ENCODE measurements at regions not wholly inside any gene's neighbourhood (a gene's known extent, or its start where the extent isn't known, plus 50 kb on each side); places are given as distances from the start of the nearest gene placed in this dataset.
"Not testable (repeated sequence)": the region's sequence is repeated elsewhere in the genome, so short reads cannot be mapped to it uniquely, and the experiment has no call there.

DNA sequence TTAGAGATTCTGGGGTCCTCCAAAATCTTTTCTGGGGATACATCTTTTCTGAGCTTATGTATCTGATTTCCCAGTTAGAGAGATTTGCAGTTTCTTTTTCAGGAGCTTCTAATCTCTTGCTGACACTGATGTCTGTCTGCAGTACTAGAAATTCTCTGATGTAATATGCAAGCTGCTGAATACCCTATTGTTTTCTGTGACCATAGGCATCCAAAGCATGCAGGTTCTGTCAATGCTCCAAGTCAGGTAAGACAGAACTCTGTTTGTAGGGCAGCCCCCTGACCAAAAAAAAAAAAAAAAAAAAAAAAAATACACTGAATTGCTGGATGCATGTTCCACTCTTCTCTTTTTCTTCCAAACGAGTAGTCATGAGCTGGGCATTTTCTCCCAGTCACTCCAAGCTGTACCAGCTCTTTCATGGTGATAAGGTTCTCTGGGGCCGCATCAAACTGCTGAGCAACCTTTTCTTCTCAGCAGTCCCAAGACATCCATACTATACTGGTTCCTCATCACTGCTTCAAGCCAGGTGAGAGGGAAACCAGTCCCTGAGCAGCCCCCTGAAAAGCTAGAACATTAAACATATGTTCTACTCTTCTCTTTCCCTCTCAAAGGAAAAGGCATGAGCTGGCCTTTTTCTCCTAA is 354.9 kb upstream of the ANKRD20A1 start:
- ATAC-seq; H3K9me3 ChIP-seq; H3K4me1 ChIP-seq; DNase-seq; H3K4me3 ChIP-seq; H3K27me3 ChIP-seq (ENCODE audit: insufficient read depth in 3 of 3, low read length in 2 of 3); H3K36me3 ChIP-seq (ENCODE audit: insufficient read depth in 1 of 2, low read depth in 1 of 2); H3K27ac ChIP-seq; intact Hi-C loops (cut with DNase I): not testable (repeated sequence)
- WGBS, 3 donors = no CpG with 5 or more reads among the region's 2 CpGs

DNA sequence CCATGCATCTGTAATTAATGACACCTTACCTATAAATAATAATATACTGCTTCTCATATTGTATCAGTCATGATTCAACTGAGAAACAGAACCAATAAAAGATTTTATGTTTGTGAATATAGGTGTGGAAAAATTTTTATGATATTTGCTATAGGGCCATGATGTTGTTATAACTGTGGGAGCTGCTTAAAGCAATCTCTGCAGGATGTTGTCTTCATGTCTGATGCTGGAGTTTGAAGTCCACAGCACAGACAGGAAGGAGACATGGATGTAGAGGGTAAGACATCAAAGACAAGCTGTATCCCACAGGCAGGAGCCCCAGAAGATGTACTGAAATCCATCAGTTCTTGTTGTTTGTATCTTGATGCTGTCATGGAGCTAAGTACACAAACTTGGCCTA is 366.7 kb upstream of the ANKRD20A1 start:
- H3K4me1 ChIP-seq; intact Hi-C loops (cut with DNase I); H3K4me3 ChIP-seq; H3K9me3 ChIP-seq; H3K27ac ChIP-seq; H3K36me3 ChIP-seq (ENCODE audit: insufficient read depth in 1 of 2, low read depth in 1 of 2); DNase-seq; ATAC-seq; H3K27me3 ChIP-seq (ENCODE audit: insufficient read depth in 3 of 3, low read length in 2 of 3): not testable (repeated sequence)

DNA sequence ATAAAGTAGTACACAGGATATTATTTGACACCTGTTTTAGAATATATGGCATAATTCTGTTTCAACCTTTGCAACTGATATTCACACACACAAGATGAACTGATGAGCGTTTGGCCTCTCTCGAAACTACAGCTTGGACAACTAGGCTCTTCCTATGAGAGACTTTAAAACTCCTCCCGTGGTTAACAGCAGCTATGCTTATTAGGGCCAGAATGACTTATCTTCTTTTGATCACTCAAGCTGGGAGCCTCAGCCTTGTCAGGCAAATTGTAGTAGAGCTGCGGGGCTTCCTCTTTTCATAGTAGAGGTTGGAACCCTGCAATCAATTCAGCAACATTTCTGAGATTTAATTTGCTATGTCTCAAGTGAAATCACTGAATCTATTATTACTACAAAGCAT is 381.3 kb upstream of the ANKRD20A1 start:
- DNase-seq; H3K9me3 ChIP-seq; ATAC-seq; H3K27ac ChIP-seq; H3K27me3 ChIP-seq (ENCODE audit: insufficient read depth in 3 of 3, low read length in 2 of 3); intact Hi-C loops (cut with DNase I); H3K4me1 ChIP-seq; H3K36me3 ChIP-seq (ENCODE audit: insufficient read depth in 1 of 2, low read depth in 1 of 2); H3K4me3 ChIP-seq: not testable (repeated sequence)
- WGBS, 3 donors = 50 to 80% methylated on average over 1 of the region's 4 CpGs; no CpG with 5 or more reads in 1 of the 3 donors

DNA sequence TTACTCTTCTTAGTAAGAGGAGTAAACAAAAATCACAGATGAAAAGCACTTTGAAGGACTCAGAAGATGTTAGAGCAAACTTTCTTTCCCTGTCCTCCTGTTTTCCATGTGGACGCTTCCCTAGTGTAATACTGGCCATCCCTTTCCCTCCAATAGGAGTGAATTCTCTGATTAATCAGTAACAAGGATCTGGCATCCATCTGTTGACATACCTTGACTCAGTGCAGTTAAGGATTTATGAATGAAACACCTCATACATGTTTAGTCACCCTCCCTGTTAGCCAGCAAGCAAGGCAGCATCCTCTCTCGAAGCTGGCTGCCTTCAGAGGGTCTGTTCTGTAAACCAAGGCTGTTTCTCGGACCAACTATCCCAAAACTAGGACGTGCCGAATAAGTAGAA is 388.0 kb upstream of the ANKRD20A1 start:
- ATAC-seq; H3K27ac ChIP-seq; H3K27me3 ChIP-seq (ENCODE audit: insufficient read depth in 3 of 3, low read length in 2 of 3); intact Hi-C loops (cut with DNase I); H3K4me3 ChIP-seq; H3K36me3 ChIP-seq (ENCODE audit: insufficient read depth in 1 of 2, low read depth in 1 of 2); H3K4me1 ChIP-seq; DNase-seq; H3K9me3 ChIP-seq: not testable (repeated sequence)
- no CpG with 5 or more reads among the region's 5 CpGs for WGBS, 3 donors

DNA sequence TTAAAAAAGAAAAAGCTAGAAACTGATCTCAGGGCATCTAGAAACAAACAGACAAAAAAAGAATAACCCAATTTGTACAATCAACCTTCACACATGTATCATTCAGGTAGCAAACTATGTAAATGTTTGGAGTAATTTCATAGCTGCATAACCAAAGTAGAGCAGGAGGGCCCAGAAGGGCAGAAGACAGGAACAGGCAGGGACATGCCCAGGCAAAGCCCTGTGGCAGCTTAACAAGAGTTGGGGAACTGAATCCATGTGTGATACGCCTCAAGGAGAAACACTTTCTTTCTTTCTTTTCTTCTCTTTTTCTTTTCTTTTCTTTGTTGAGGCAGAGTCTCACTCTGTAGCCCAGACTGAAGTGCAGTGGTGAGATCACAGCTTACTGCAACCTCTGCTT is 390.4 kb upstream of the ANKRD20A1 start:
- intact Hi-C loops (cut with DNase I); H3K27ac ChIP-seq; H3K4me1 ChIP-seq; H3K4me3 ChIP-seq; H3K36me3 ChIP-seq (ENCODE audit: insufficient read depth in 1 of 2, low read depth in 1 of 2); H3K27me3 ChIP-seq (ENCODE audit: insufficient read depth in 3 of 3, low read length in 2 of 3); H3K9me3 ChIP-seq; ATAC-seq; DNase-seq: not testable (repeated sequence)
- no CpG with 5 or more reads among the region's 1 CpG for WGBS, 3 donors

DNA sequence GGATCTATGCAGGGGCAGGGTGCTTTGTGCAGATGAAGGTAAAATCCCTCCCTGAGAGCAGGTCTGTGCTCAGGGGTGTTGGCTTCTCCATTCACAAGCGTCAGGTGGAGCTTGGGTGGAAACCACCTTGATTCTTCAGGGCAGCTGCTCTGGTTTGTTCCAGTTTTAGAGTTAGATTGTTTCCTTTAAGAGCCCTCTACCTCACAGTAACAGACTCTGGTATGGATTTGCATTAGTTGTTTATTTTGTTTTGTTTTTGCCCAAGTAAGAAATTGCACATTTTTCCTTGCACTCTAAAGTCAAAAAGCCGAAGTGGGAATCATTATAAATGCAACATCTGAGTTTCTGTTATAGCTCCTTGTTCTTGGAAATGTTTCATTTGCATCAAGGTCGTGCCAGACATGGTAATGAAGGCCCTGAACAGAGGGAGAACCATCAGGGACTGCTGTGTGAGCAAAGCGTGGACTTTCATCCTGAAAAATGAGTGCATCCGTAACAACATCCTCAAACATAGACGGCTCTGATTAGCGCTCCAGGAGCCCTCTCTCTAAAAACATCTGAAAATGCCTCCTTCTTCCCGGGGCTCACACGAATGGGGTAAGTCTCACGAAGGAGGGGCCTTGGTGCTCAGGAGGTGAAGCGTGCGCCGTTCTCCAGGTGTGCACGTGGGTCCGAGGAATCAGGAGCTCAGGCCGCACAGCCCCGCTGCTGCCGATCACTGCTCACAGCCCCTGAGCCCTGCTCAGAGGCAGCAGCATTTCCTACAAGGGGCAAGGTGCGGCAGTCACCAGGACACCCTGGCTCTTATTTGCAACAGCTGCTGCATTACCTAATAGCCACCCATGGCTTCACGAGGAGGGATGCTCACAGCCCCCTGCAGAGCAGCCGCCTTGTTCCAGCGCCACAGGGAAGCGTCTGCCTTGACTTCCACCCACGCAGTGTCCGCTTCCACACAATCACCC is 396.7 kb upstream of the ANKRD20A1 start:
- no CpG with 5 or more reads among the region's 25 CpGs for WGBS, 3 donors
- H3K27ac ChIP-seq; H3K36me3 ChIP-seq (ENCODE audit: insufficient read depth in 1 of 2, low read depth in 1 of 2); H3K27me3 ChIP-seq (ENCODE audit: insufficient read depth in 3 of 3, low read length in 2 of 3); ATAC-seq; H3K4me3 ChIP-seq; DNase-seq; H3K4me1 ChIP-seq; intact Hi-C loops (cut with DNase I); H3K9me3 ChIP-seq: not testable (repeated sequence)

DNA sequence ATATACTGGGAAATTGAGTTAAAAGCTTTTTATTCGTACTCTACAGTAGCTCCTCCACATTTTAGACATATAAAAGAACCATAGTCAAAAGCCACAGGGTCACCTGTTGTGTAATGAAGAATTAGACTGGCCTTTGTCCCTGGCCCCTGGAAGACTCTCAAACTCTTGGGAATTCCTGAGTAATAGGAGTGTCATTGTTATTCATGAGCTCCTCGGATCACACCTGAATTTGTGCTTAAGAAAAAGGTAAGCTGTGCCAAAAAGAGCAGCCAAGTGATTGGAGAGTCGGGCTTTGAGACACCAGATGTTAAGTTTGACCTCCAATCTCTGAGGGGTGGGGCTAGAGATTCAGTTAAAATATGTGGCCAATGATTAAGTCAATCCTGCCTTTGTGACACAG is 405.8 kb upstream of the ANKRD20A1 start:
- DNase-seq; H3K27me3 ChIP-seq (ENCODE audit: insufficient read depth in 3 of 3, low read length in 2 of 3); H3K4me3 ChIP-seq; H3K9me3 ChIP-seq; H3K36me3 ChIP-seq (ENCODE audit: insufficient read depth in 1 of 2, low read depth in 1 of 2); intact Hi-C loops (cut with DNase I); H3K4me1 ChIP-seq; ATAC-seq; H3K27ac ChIP-seq: not testable (repeated sequence)
- WGBS, 3 donors = no CpG with 5 or more reads among the region's 3 CpGs

DNA sequence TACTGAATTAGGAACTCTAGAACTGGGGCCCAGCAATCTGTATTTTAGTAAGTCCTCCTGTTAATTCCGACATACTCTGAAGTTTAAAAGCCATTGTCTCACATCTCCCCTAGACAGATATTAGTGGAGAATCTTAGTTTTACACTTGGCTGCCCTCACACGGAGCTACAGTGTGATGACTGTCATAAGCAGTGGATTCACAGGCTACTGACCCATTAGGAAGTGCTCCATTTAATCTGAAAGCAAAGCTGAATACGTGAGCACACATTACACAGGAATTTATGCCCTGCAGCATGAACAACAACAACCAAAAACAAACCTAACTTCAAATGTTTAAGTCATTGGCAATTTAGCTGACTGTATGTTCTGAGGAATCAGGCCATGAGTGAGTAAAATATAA is 416.4 kb upstream of the ANKRD20A1 start:
- H3K4me1 ChIP-seq; ATAC-seq; DNase-seq; intact Hi-C loops (cut with DNase I); H3K27ac ChIP-seq; H3K4me3 ChIP-seq; H3K27me3 ChIP-seq (ENCODE audit: insufficient read depth in 3 of 3, low read length in 2 of 3); H3K9me3 ChIP-seq; H3K36me3 ChIP-seq (ENCODE audit: insufficient read depth in 1 of 2, low read depth in 1 of 2): not testable (repeated sequence)
- no CpG with 5 or more reads among the region's 3 CpGs for WGBS, 3 donors

DNA sequence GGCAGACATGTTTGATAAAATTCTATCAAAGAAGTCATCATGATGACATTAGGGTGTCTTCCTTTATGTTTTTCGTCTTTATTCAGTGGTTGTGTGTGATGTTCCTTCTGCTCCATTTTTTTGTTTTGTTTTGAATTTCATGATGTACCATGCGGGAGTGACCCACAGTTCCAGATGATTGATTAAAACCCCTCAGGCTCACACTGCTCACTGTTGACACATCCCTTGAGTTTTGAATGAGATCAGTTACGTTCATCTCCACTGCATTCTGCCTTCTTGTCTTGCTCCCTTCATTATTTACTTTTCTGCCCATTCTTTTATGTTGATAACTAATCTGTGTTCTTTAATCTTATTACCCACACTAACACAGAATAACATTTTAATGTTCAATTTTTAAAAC is 421.7 kb upstream of the ANKRD20A1 start:
- H3K36me3 ChIP-seq (ENCODE audit: insufficient read depth in 1 of 2, low read depth in 1 of 2); intact Hi-C loops (cut with DNase I); H3K9me3 ChIP-seq; DNase-seq; ATAC-seq; H3K4me1 ChIP-seq; H3K27ac ChIP-seq; H3K4me3 ChIP-seq; H3K27me3 ChIP-seq (ENCODE audit: insufficient read depth in 3 of 3, low read length in 2 of 3): not testable (repeated sequence)
- WGBS, 3 donors = 57 to 100% methylated on average over 1 of the region's 3 CpGs; no CpG with 5 or more reads in 1 of the 3 donors

DNA sequence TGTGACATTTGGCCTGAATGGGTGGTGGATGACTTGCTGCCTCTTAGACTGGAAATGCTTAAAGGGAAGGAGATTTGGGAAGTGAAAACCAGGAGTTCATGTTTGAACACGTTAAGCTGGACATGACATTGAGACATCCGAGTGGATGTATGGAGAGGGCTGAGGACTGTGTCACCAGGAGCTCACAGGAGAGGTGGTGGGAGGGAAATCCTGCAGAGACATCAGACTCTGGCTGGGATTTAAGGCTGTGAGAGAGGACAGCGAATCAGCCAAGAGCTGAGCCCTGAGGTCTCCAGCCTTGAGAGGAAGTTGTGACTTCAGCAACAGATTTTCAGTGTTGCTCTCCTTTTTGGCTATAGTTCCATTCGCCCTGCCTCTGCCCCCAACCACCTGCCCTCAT is 432.5 kb upstream of the SPATA31A3 start:
- no CpG with 5 or more reads among the region's 4 CpGs for WGBS, 3 donors

DNA sequence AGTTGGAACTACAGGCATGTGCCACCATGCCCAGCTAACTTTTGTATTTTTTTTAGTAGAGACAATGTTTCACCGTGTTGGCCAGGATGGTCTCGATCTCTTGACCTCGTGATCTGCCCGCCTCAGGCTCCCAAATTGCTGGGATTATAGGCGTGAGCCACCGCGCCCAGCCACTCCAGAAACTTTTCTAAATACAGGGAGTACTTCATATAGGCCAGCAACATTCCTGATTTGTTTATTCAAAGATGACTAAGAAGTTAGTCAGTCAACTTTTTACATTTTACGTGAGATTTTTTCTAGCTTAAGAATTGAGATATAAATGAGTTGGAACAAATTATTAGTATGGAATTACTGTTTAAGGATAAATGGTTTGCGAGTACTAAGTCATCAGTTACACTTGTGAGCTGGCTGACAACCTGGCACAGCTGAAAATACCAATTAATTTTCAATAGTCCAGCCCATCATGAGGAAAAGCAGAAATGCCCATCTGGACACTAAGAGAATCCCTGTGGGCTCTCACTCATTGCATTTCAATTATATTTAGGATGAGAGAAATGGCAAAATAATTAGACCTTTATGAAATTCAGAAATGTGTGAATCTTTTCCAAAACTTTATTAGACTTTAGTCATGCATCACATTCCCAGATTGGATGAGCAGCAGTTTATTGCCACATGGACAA is 430.8 kb upstream of the SPATA31A3 start:
- H3K9me3 ChIP-seq; H3K4me1 ChIP-seq; H3K4me3 ChIP-seq; intact Hi-C loops (cut with DNase I); H3K27me3 ChIP-seq (ENCODE audit: insufficient read depth in 3 of 3, low read length in 2 of 3); H3K27ac ChIP-seq; DNase-seq; H3K36me3 ChIP-seq (ENCODE audit: insufficient read depth in 1 of 2, low read depth in 1 of 2); ATAC-seq: not testable (repeated sequence)
- 17 to 46% (median 29%) methylated on average over 1 of the region's 9 CpGs for WGBS, 3 donors

More for the DNA sequence above, 432.5 kb upstream of the SPATA31A3 start:
- H3K4me3 ChIP-seq; H3K9me3 ChIP-seq; intact Hi-C loops (cut with DNase I); H3K4me1 ChIP-seq; H3K27me3 ChIP-seq (ENCODE audit: insufficient read depth in 3 of 3, low read length in 2 of 3); DNase-seq; H3K36me3 ChIP-seq (ENCODE audit: insufficient read depth in 1 of 2, low read depth in 1 of 2); ATAC-seq; H3K27ac ChIP-seq: not testable (repeated sequence)
